SK-N-SH (cell line): ENCODE measurements at regions not wholly inside any gene's neighbourhood (a gene's known extent, or its start where the extent isn't known, plus 50 kb on each side); places are given as distances from the start of the nearest gene placed in this dataset.

Experiments used
- CTCF ChIA-PET: fragments of 300-600, 350-600 bp; formaldehyde crosslinking; extraction: SDS; loops from one replicate; lab custom pipeline; 2021; lab: Yijun Ruan, JAX
- POLR2A ChIA-PET: fragments of 350-600 bp; sonication (Branson Sonifier 250); formaldehyde crosslinking; extraction: SDS; loops from one replicate; lab custom pipeline; 2020; ENCODE audit warnings: antibody characterized with exemption, inconsistent platforms; lab: Yijun Ruan, JAX
- DNase-seq: peaks from one replicate; pipeline ENCODE4 v3.0.0; 2012
- H2AFZ ChIP-seq: fragments of 200-600 bp; sonication (generic); 2 replicates; pipeline ENCODE4 v1.8.1; 2016; ENCODE audit warnings: antibody characterized with exemption, mild to moderate bottlenecking, low read depth
- H3F3A ChIP-seq: fragments of 200-600 bp; sonication (generic); replicated peaks from 2 replicates; pipeline ENCODE3; 2016; ENCODE audit warnings: antibody characterized with exemption, mild to moderate bottlenecking; ENCODE audit not compliant: insufficient read depth
- H3K27ac ChIP-seq, 2 experiments: fragments of 200-500 bp in 1 of 2; fragments of 200-600 bp in 1 of 2; sonication (Bioruptor generic) in 1 of 2; sonication (generic), shearing (Covaris generic) in 1 of 2; 2 replicates each; pipeline versions ENCODE4 v1.5.1 to v1.6.1; 2014 to 2016; ENCODE audit warnings: low read depth in 2 of 2, inconsistent platforms in 1 of 2, low read length in 1 of 2, mild to moderate bottlenecking in 1 of 2, mixed read lengths in 1 of 2
- H3K27me3 ChIP-seq: fragments of 200-600 bp; sonication (generic), shearing (Covaris generic); 2 replicates; pipeline ENCODE4 v1.6.1; 2016; ENCODE audit warnings: mixed run types; ENCODE audit not compliant: insufficient read depth
- H3K36me3 ChIP-seq, 2 experiments: fragments of 200-500 bp in 1 of 2; fragments of 200-600 bp in 1 of 2; sonication (Bioruptor generic) in 1 of 2; sonication (generic) in 1 of 2; replicated peaks in 1 of 2; 2 replicates each; pipeline versions ENCODE3 to v1.5.1; 2014 to 2016; ENCODE audit warnings: low read length in 1 of 2, mild to moderate bottlenecking in 1 of 2; ENCODE audit not compliant: insufficient read depth in 2 of 2, control insufficient read depth in 1 of 2
- H3K4me1 ChIP-seq, 2 experiments: fragments of 200-500 bp in 1 of 2; fragments of 200-600 bp in 1 of 2; sonication (Bioruptor generic) in 1 of 2; sonication (generic), shearing (Covaris generic) in 1 of 2; 2 replicates each; pipeline versions ENCODE4 v1.5.1 to v1.6.1; 2014 to 2016; ENCODE audit warnings: low read depth in 1 of 2, low read length in 1 of 2, mixed run types in 1 of 2; ENCODE audit not compliant: insufficient read depth in 2 of 2, control insufficient read depth in 1 of 2
- H3K4me2 ChIP-seq: fragments of 200-600 bp; sonication (generic), shearing (Covaris generic); 2 replicates; pipeline ENCODE4 v1.6.1; 2017; ENCODE audit warnings: mixed run types
- H3K4me3 ChIP-seq, 2 experiments: fragments of 200-500 bp in 1 of 2; fragments of 200-600 bp in 1 of 2; sonication (Bioruptor generic) in 1 of 2; sonication (generic), shearing (Covaris generic) in 1 of 2; 2 replicates each; pipeline versions ENCODE4 v1.5.1 to v1.8.1; 2014 to 2016; ENCODE audit warnings: low read depth in 2 of 2, inconsistent platforms in 1 of 2, low read length in 1 of 2, mild to moderate bottlenecking in 1 of 2, mixed read lengths in 1 of 2, moderate library complexity in 1 of 2
- H3K79me2 ChIP-seq: fragments of 200-600 bp; sonication (generic); 2 replicates; pipeline ENCODE4 v1.8.1; 2017; ENCODE audit warnings: mild to moderate bottlenecking; ENCODE audit not compliant: insufficient read depth
- H3K9ac ChIP-seq: fragments of 200-600 bp; sonication (generic); 2 replicates; pipeline ENCODE4 v1.6.1; 2017; ENCODE audit warnings: mixed run types
- H3K9me2 ChIP-seq: fragments of 200-600 bp; sonication (generic); 2 replicates; pipeline ENCODE4 v1.6.1; 2017; ENCODE audit warnings: mixed run types
- H3K9me3 ChIP-seq: fragments of 200-600 bp; sonication (generic); 2 replicates; pipeline ENCODE4 v1.6.1; 2017; ENCODE audit warnings: mixed run types, mild to moderate bottlenecking, moderate library complexity
- H4K20me1 ChIP-seq: fragments of 200-600 bp; sonication (generic); 2 replicates; pipeline ENCODE4 v1.6.1; 2017; ENCODE audit warnings: mild to moderate bottlenecking, mixed run types; ENCODE audit not compliant: insufficient read depth
- CHD2 ChIP-seq: fragments of 150-350 bp; IDR thresholded peaks from 2 replicates; pipeline ENCODE4 v1.6.1; 2018; ENCODE audit warnings: low read length; ENCODE audit not compliant: partially characterized antibody
- CTCF ChIP-seq: fragments of 200-600 bp; sonication (generic); IDR thresholded peaks from 2 replicates; pipeline ENCODE4 v1.6.1; 2017; ENCODE audit warnings: antibody characterized with exemption, mild to moderate bottlenecking, moderate library complexity
- EZH2phosphoT487 ChIP-seq: fragments of 200-600 bp; sonication (generic); IDR thresholded peaks from 2 replicates; pipeline ENCODE4 v1.6.1; 2017; ENCODE audit warnings: low read depth, mixed run types, mild to moderate bottlenecking, antibody characterized with exemption, moderate library complexity, borderline replicate concordance
- FOSL2 ChIP-seq: IDR thresholded peaks from 2 replicates; pipeline ENCODE4 v1.4.0; 2012; ENCODE audit warnings: low read depth, mild to moderate bottlenecking, moderate library complexity, borderline replicate concordance
- FOXJ3 ChIP-seq: sonication (generic); formaldehyde crosslinking; IDR thresholded peaks from 2 replicates; pipeline ENCODE4 v1.5.1; 2020; ENCODE audit warnings: mild to moderate bottlenecking, missing genetic modification reagents
- GABPA ChIP-seq: IDR thresholded peaks from 2 replicates; pipeline ENCODE4 v1.4.0; 2012; ENCODE audit warnings: low read depth, mild to moderate bottlenecking
- MAX ChIP-seq: IDR thresholded peaks from 2 replicates; pipeline ENCODE4 v1.4.0; 2012; ENCODE audit warnings: low read depth
- MXI1 ChIP-seq: IDR thresholded peaks from 2 replicates; pipeline ENCODE4 v1.6.1; 2012; ENCODE audit warnings: mild to moderate bottlenecking, low read depth, low read length, improper control_type of control experiment
- RAD21 ChIP-seq: IDR thresholded peaks from 2 replicates; pipeline ENCODE4 v1.6.1; 2012; ENCODE audit warnings: mild to moderate bottlenecking, low read length
- SMC3 ChIP-seq: IDR thresholded peaks from 2 replicates; pipeline ENCODE4 v1.6.1; 2012; ENCODE audit warnings: low read depth, low read length, improper control_type of control experiment
- TCF12 ChIP-seq: IDR thresholded peaks from 2 replicates; pipeline ENCODE4 v1.4.0; 2012
- TEAD4 ChIP-seq: IDR thresholded peaks from 2 replicates; pipeline ENCODE4 v1.4.0; 2012; ENCODE audit warnings: mild to moderate bottlenecking, borderline replicate concordance; ENCODE audit not compliant: insufficient read depth
- USF1 ChIP-seq: IDR thresholded peaks from 2 replicates; pipeline ENCODE4 v1.4.0; 2012; ENCODE audit warnings: low read depth, borderline replicate concordance
- ZBTB33 ChIP-seq: IDR thresholded peaks from 2 replicates; pipeline ENCODE4 v1.4.0; 2012; ENCODE audit warnings: low read depth, borderline replicate concordance
- WGBS: methylation state at CpG from one replicate; pipeline ENCODE4 v1.1.6; 2017; ENCODE audit warnings: low lambda C conversion rate; 5-methylcytosine and 5-hydroxymethylcytosine counted together

GRCh38 chr5:4511996-4512656 is 628.0 kb upstream of the ADAMTS16 start:
- no peak overlapping the region for H3K4me3 ChIP-seq
- no peaks in the 10 kb centered on the region for H3K4me1 ChIP-seq
- no peak overlapping the region for H3K27ac ChIP-seq
- TF ChIP-seq MXI1 (no peak), CTCF (peak; percentile 28), RAD21 (peak; percentile 49), SMC3 (0 out of 2 replicates have a peak, but pooled peaks have one; percentile 5)
- no peak overlapping the region for H2AFZ ChIP-seq
- no peaks in the 10 kb centered on the region for H3K36me3 ChIP-seq
- CTCF ChIA-PET = no interaction called here
- POLR2A ChIA-PET = no interaction called here
- H3K9me2 ChIP-seq = no peaks in the 10 kb centered on the region
- H3K4me2 ChIP-seq = no peak overlapping the region
- H3K9ac ChIP-seq = no peak overlapping the region
- peaks cover 11% of the 10 kb centered on the region; the same call in 1 of the 2 replicates for H3K27me3 ChIP-seq
- H3K79me2 ChIP-seq = no peaks in the 10 kb centered on the region
- no peaks in the 10 kb centered on the region for H3K9me3 ChIP-seq
- no peaks in the 10 kb centered on the region for H4K20me1 ChIP-seq
- no peaks in the 10 kb centered on the region for H3F3A ChIP-seq
- DNase-seq = peak; percentile 33
- WGBS = 6% methylated on average over 21 of the region's 31 CpGs

GRCh38 chr5:4513381-4513780 is 626.7 kb upstream of the ADAMTS16 start:
- H3K4me1 ChIP-seq = no peaks in the 10 kb centered on the region
- DNase-seq = no peak
- H3K4me2 ChIP-seq = no peak overlapping the region
- H3K9me3 ChIP-seq = no peaks in the 10 kb centered on the region
- ChIA-PET CTCF (no interaction called here), POLR2A (no interaction called here)
- H3K4me3 ChIP-seq = no peak overlapping the region
- H3K36me3 ChIP-seq = no peaks in the 10 kb centered on the region
- H4K20me1 ChIP-seq = no peaks in the 10 kb centered on the region
- H2AFZ ChIP-seq = no peak overlapping the region
- no peaks in the 10 kb centered on the region for H3K79me2 ChIP-seq
- no peak overlapping the region for H3K9ac ChIP-seq
- H3K27ac ChIP-seq = no peak overlapping the region
- WGBS = 2% methylated on average over 4 of the region's 4 CpGs
- H3K27me3 ChIP-seq = peaks cover 11% of the 10 kb centered on the region; the same call in 1 of the 2 replicates
- TF ChIP-seq FOSL2 (no peak), TEAD4 (no peak), FOXJ3 (no peak), TCF12 (no peak), USF1 (no peak), CHD2 (no peak), ZBTB33 (no peak), GABPA (no peak), EZH2phosphoT487 (no peak), MAX (no peak)
- no peaks in the 10 kb centered on the region for H3K9me2 ChIP-seq
- no peaks in the 10 kb centered on the region for H3F3A ChIP-seq
